B cell (primary cell): ENCODE measurements at regions not wholly inside any gene's neighbourhood (a gene's known extent, or its start where the extent isn't known, plus 50 kb on each side); places are given as distances from the start of the nearest gene placed in this dataset.

Experiments
- ATAC-seq: fragments of 200-7000 bp; cut with Tn5 transposase; one replicate; pipeline ENCODE4 v1.10.0; 2021; ENCODE audit warnings: low read depth, mild to moderate bottlenecking, moderate number of reproducible peaks, moderate library complexity
- CTCF ChIA-PET: fragments of 350-600 bp; sonication (Branson Sonifier 250); formaldehyde crosslinking; loops from one replicate; lab custom pipeline; 2021; ENCODE audit warnings: antibody characterized with exemption, inconsistent platforms; lab: Charles Lee
- POLR2A ChIA-PET: fragments of 350-600 bp; sonication (Branson Sonifier 250); formaldehyde crosslinking; loops from one replicate; lab custom pipeline; 2021; ENCODE audit warnings: antibody characterized with exemption; lab: Charles Lee
- DNase-seq: peaks from one replicate; pipeline ENCODE4 v3.0.0; 2013
- H2AFZ ChIP-seq: 2 replicates; pipeline ENCODE4 v1.6.1; 2012; ENCODE audit warnings: mild to moderate bottlenecking, low read depth, low read length; ENCODE audit not compliant: insufficient read depth, poor library complexity, severe bottlenecking
- H3K27ac ChIP-seq, 2 donors: 1 replicate in 1 of 2; 2 replicates in 1 of 2; pipeline ENCODE4 v1.5.1; 2012 to 2013; ENCODE audit warnings: low read length in 2 of 2, mild to moderate bottlenecking in 2 of 2, moderate library complexity in 1 of 2
- H3K27me3 ChIP-seq, 4 experiments: fragments of 200-600 bp in 1 of 4; sonication (generic) in 1 of 4; replicated peaks in 1 of 4; 1 replicate in 2 of 4; 2 replicates in 2 of 4; pipeline versions ENCODE4 v1.6.1 to v1.7.0; 2013 to 2016; ENCODE audit warnings: low read length in 3 of 4, mild to moderate bottlenecking in 2 of 4, mixed read lengths in 1 of 4, moderate library complexity in 1 of 4; ENCODE audit not compliant: insufficient read depth in 4 of 4, control insufficient read depth in 3 of 4; ENCODE audit errors: control extremely low read depth in 1 of 4
- H3K36me3 ChIP-seq, 2 experiments: replicated peaks in 1 of 2; 1 replicate in 1 of 2; 2 replicates in 1 of 2; pipeline versions ENCODE4 v1.6.1 to v1.7.1; 2013; ENCODE audit warnings: low read length in 1 of 2; ENCODE audit not compliant: insufficient read depth in 2 of 2, control insufficient read depth in 1 of 2; ENCODE audit errors: control extremely low read depth in 1 of 2, extremely low read depth in 1 of 2
- H3K4me1 ChIP-seq, 2 donors: fragments of 200-600 bp in 1 of 2; sonication (generic) in 1 of 2; 1 replicate in 1 of 2; 2 replicates in 1 of 2; pipeline versions ENCODE4 v1.5.1 to v1.6.1; 2013 to 2017; ENCODE audit warnings: low read length in 2 of 2; ENCODE audit not compliant: control insufficient read depth in 2 of 2, insufficient read depth in 2 of 2
- H3K4me2 ChIP-seq: replicated peaks from 2 replicates; pipeline ENCODE3; 2012; ENCODE audit warnings: mild to moderate bottlenecking, low read depth, low read length; ENCODE audit not compliant: poor library complexity, severe bottlenecking
- H3K4me3 ChIP-seq, 5 experiments: fragments of 200-600 bp in 1 of 5; sonication (generic) in 1 of 5; 1 replicate in 3 of 5; 2 replicates in 2 of 5; pipeline versions ENCODE4 v1.5.1 to v1.7.0; 2011 to 2016; ENCODE audit warnings: low read length in 4 of 5, mild to moderate bottlenecking in 4 of 5, low read depth in 2 of 5, control low read depth in 1 of 5, moderate library complexity in 1 of 5; ENCODE audit not compliant: insufficient read depth in 1 of 5; ENCODE audit errors: control extremely low read depth in 1 of 5, extremely low read depth in 1 of 5
- H3K79me2 ChIP-seq: fragments of 200-600 bp; sonication (generic); one replicate; pipeline ENCODE4 v1.6.0; 2016; ENCODE audit warnings: low read length; ENCODE audit not compliant: control insufficient read depth, insufficient read depth
- H3K9ac ChIP-seq: fragments of 200-600 bp; sonication (generic); 2 replicates; pipeline ENCODE4 v1.6.1; 2017; ENCODE audit warnings: mild to moderate bottlenecking, low read length, moderate library complexity
- H3K9me3 ChIP-seq, 3 donors: one replicate each; pipeline versions ENCODE4 v1.6.1 to v1.7.1; 2013; ENCODE audit warnings: low read length in 2 of 3; ENCODE audit not compliant: control insufficient read depth in 2 of 3, insufficient read depth in 1 of 3; ENCODE audit errors: control extremely low read depth in 1 of 3
- H4K20me1 ChIP-seq: 2 replicates; pipeline ENCODE4 v1.6.0; 2012; ENCODE audit warnings: mild to moderate bottlenecking, low read length; ENCODE audit not compliant: insufficient read depth, control insufficient read depth, poor library complexity, severe bottlenecking
- H3K27ac Mint-ChIP-seq: one replicate; pipeline ENCODE4 v1.8.0; 2021; ENCODE audit warnings: mixed read lengths
- H3K27me3 Mint-ChIP-seq: one replicate; pipeline ENCODE4 v1.8.0; 2021; ENCODE audit warnings: mixed read lengths
- H3K4me1 Mint-ChIP-seq: one replicate; pipeline ENCODE4 v1.8.0; 2021; ENCODE audit warnings: mixed read lengths
- H3K4me3 Mint-ChIP-seq: one replicate; pipeline ENCODE4 v1.8.0; 2021; ENCODE audit warnings: mixed read lengths
- H3K9me3 Mint-ChIP-seq: one replicate; pipeline ENCODE4 v1.8.0; 2022; ENCODE audit warnings: mixed read lengths; ENCODE audit not compliant: insufficient read depth
- CTCF ChIP-seq: fragments of 200-600 bp; IDR thresholded peaks from one replicate; pipeline ENCODE4 v1.8.0; 2022; ENCODE audit warnings: antibody characterized with exemption, mild to moderate bottlenecking
- EZH2 ChIP-seq: IDR thresholded peaks from 2 replicates; pipeline ENCODE4 v1.6.1; 2012; ENCODE audit warnings: borderline replicate concordance, low read depth, mild to moderate bottlenecking, moderate library complexity, low read length; ENCODE audit not compliant: insufficient read depth, poor library complexity, severe bottlenecking
- WGBS: methylation state at CpG from one replicate; pipeline ENCODE4 v1.1.5; 2013; ENCODE audit warnings: missing lambda C conversion rate; ENCODE audit not compliant: insufficient coverage; 5-methylcytosine and 5-hydroxymethylcytosine counted together
- intact Hi-C: fragments of 100-400 bp; cut with micrococcal nuclease; formaldehyde crosslinking; loops from one replicate; pipeline ENCODE4 v1.10.0; 2022

GRCh38 chr7:17471325-17471724, 172.9 kb downstream of the AHR start:
- Mint-ChIP-seq H3K4me1 (peaks cover 11% of the 10 kb centered on the region), H3K4me3 (no peak overlapping the region), H3K27me3 (peaks cover 3% of the 10 kb centered on the region), H3K27ac (no peak overlapping the region), H3K9me3 (no peaks in the 10 kb centered on the region)
- no peak overlapping the region for H3K27ac ChIP-seq
- TF ChIP-seq EZH2 (no peak), CTCF (no peak)
- CTCF ChIA-PET = no interaction called here
- H3K4me2 ChIP-seq = no peak overlapping the region
- peaks cover 4 to 6% of the 10 kb centered on the region in 2 donors for H3K4me1 ChIP-seq
- no peak overlapping the region for H3K4me3 ChIP-seq
- H3K79me2 ChIP-seq = no peaks in the 10 kb centered on the region
- H2AFZ ChIP-seq = no peak overlapping the region
- DNase-seq (no peak), ATAC-seq (no peak)
- no peaks in the 10 kb centered on the region for H3K27me3 ChIP-seq
- no peaks in the 10 kb centered on the region for H3K9me3 ChIP-seq
- H3K9ac ChIP-seq = no peak overlapping the region
- intact Hi-C loops = no loop called here
- POLR2A ChIA-PET = no interaction called here
- H4K20me1 ChIP-seq = no peaks in the 10 kb centered on the region
- H3K36me3 ChIP-seq = no peaks in the 10 kb centered on the region

- H3K79me2 ChIP-seq = no peaks in the 10 kb centered on the region
- no peak overlapping the region for H3K4me3 ChIP-seq
- no peak overlapping the region for H3K27ac ChIP-seq
- no peak overlapping the region for H3K9ac ChIP-seq
- no peaks in the 10 kb centered on the region for H3K9me3 ChIP-seq
- intact Hi-C loops = no loop called here
- H2AFZ ChIP-seq = no peak overlapping the region
- ATAC-seq = no peak
- no peaks in the 10 kb centered on the region for H3K36me3 ChIP-seq
- H3K27me3 ChIP-seq = no peaks in the 10 kb centered on the region
- H3K4me2 ChIP-seq = no peak overlapping the region
- Mint-ChIP-seq H3K4me1 (peaks cover 11% of the 10 kb centered on the region), H3K4me3 (no peak overlapping the region), H3K27me3 (no peaks in the 10 kb centered on the region), H3K27ac (no peak overlapping the region), H3K9me3 (no peaks in the 10 kb centered on the region)
- WGBS = 52% methylated on average over 2 of the region's 3 CpGs
- CTCF ChIA-PET = interaction anchor here (0.6 kb wide), 1 partner anchor 190 kb away, joined by 3 read pairs; no protein-coding TSS in a partner anchor
- POLR2A ChIA-PET = no interaction called here
- H3K4me1 ChIP-seq = peaks cover 4 to 6% of the 10 kb centered on the region in 2 donors
- no peak for DNase-seq
- H4K20me1 ChIP-seq = no peaks in the 10 kb centered on the region
- no peak for TF ChIP-seq CTCF
- no peak for TF ChIP-seq EZH2
Observed at GRCh38 chr7:17472518-17472917, 174.1 kb downstream of the AHR start.
